ENCODE measurements at regions not wholly inside any gene's neighbourhood (a gene's known extent, or its start where the extent isn't known, plus 50 kb on each side); places are given as distances from the start of the nearest gene placed in this dataset.

DNA sequence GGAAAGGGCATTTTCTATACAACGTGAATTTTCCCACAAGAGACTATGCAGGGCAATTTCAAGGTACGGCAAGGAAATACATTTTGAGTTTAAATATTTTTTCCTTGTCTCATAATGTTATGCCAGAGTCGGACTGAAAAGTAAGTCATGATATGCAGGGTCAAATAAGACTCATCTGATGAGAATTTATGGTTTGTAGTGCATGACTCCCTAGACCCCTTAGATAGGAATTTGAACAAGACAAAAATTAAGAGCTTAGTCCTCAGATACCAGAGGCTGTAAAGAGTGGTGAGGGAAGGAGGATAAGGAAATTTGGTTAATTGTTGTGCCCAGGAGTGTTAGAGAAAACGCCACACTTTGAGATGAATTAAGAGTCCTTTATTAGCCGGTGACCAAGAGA is 616.6 kb downstream of the XPNPEP1 start:
- H2BK15ac ChIP-seq (ENCODE audit: low read length), result no peak overlapping the region
- H3K18ac ChIP-seq (ENCODE audit: extremely low read depth, low read length), result no peak overlapping the region
- 91% methylated on average over 5 of the region's 5 CpGs; no CpG with 5 or more reads in 1 of the 2 experiments for WGBS, 2 experiments (ENCODE audit: extremely low coverage in 1 of 2, insufficient coverage in 1 of 2, insufficient read length in 1 of 2, insufficient replicate concordance in 2 of 2, low coverage in 1 of 2, low lambda C conversion rate in 2 of 2, missing lambda C conversion rate in 1 of 2)
- no peak overlapping the region for H3K4me3 ChIP-seq (ENCODE audit: extremely low read depth in 1 of 4, insufficient read depth in 2 of 4, low read depth in 3 of 4, low read length in 4 of 4)
- H3K4me2 ChIP-seq (ENCODE audit: insufficient read depth in 1 of 2, low read depth in 2 of 2, low read length in 2 of 2), result no peak overlapping the region
- no peak overlapping the region for H2BK20ac ChIP-seq (ENCODE audit: low read length)
- H3K79me2 ChIP-seq (ENCODE audit: control insufficient read depth in 1 of 2, insufficient read depth in 2 of 2, low read length in 2 of 2), result no peaks in the 10 kb centered on the region
- no peak for FAIRE-seq
- ChIA-PET POLR2A (ENCODE audit: partially characterized antibody) (no interaction called here), CTCF (ENCODE audit: partially characterized antibody) (no interaction called here)
- H2AK5ac ChIP-seq (ENCODE audit: low read depth, low read length), result no peak overlapping the region
- no peak overlapping the region for H3K27ac ChIP-seq (ENCODE audit: low read depth, low read length)
- no peak overlapping the region for H2AFZ ChIP-seq (ENCODE audit: low read length)
- H4K91ac ChIP-seq (replicated peaks; ENCODE audit: insufficient read length, low read length), result no peak overlapping the region
- DNase-seq (ENCODE audit: low read depth in 1 of 2, low spot score in 2 of 2), result no peak
- H3K79me1 ChIP-seq (ENCODE audit: low read depth, low read length), result no peaks in the 10 kb centered on the region
- H3K23me2 ChIP-seq (ENCODE audit: low read depth, low read length), result no peaks in the 10 kb centered on the region
- H3K27me3 ChIP-seq (replicated peaks in 1 of 4; ENCODE audit: control insufficient read depth in 3 of 4, extremely low read depth in 1 of 4, insufficient read depth in 3 of 4, low read length in 3 of 4), result no peaks in the 10 kb centered on the region
- no peak overlapping the region for H3K14ac ChIP-seq (ENCODE audit: insufficient read length)
- H4K20me1 ChIP-seq (replicated peaks in 1 of 2; ENCODE audit: control insufficient read depth in 1 of 2, insufficient read depth in 2 of 2, low read length in 2 of 2), result no peaks in the 10 kb centered on the region
- H3K4ac ChIP-seq (replicated peaks; ENCODE audit: insufficient read length, low read depth, low read length), result no peak overlapping the region
- no peak overlapping the region for H3K23ac ChIP-seq (ENCODE audit: insufficient read length)
- TF ChIP-seq RNF2 (IDR thresholded peaks at IDR 0.05; ENCODE audit: borderline replicate concordance, low read depth, low read length, missing control alignments, poor library complexity, severe bottlenecking) (no peak), JUND (IDR thresholded peaks at IDR 0.05; ENCODE audit: low read length) (no peak), MAFK (IDR thresholded peaks at IDR 0.05; ENCODE audit: low read depth, low read length) (no peak), POLR2AphosphoS5 (IDR thresholded peaks at IDR 0.05; ENCODE audit: low read depth, low read length) (no peak), KDM1A (IDR thresholded peaks at IDR 0.05; ENCODE audit: borderline replicate concordance, low read length) (no peak), CHD1 (IDR thresholded peaks at IDR 0.05; ENCODE audit: low read depth, low read length) (no peak), HDAC6 (IDR thresholded peaks at IDR 0.05; ENCODE audit: low read depth, low read length) (no peak), SP2 (IDR thresholded peaks at IDR 0.05; ENCODE audit: low read length) (no peak), BCL11A (IDR thresholded peaks at IDR 0.05; ENCODE audit: low read depth in 2 of 2, low read length in 2 of 2) (no peak), EZH2 (IDR thresholded peaks at IDR 0.05; ENCODE audit: low read depth, low read length, severe bottlenecking) (no peak), E2F6 (IDR thresholded peaks at IDR 0.05) (no peak), YY1 (IDR thresholded peaks at IDR 0.05; ENCODE audit: low read depth, low read length) (no peak), SP4 (IDR thresholded peaks at IDR 0.05; ENCODE audit: low read length) (no peak), ASH2L (IDR thresholded peaks at IDR 0.05; ENCODE audit: low read length) (no peak), EGR1 (IDR thresholded peaks at IDR 0.05; ENCODE audit: borderline replicate concordance, low read depth, low read length) (no peak)
- no peak overlapping the region for H2BK12ac ChIP-seq (ENCODE audit: low read depth, low read length)
- no peak overlapping the region for H2BK5ac ChIP-seq (ENCODE audit: low read depth, low read length)
- H3K4me1 ChIP-seq (replicated peaks in 1 of 4; ENCODE audit: control insufficient read depth in 3 of 4, insufficient read depth in 4 of 4, low read length in 3 of 4), result no peaks in the 10 kb centered on the region
- H4K5ac ChIP-seq (ENCODE audit: insufficient read length, low read depth, low read length), result no peak overlapping the region
- H4K8ac ChIP-seq (ENCODE audit: extremely low read depth, insufficient read depth, low read length), result no peak overlapping the region
- no peak overlapping the region for H3K56ac ChIP-seq (replicated peaks; ENCODE audit: insufficient read length, low read depth, low read length)
- H3K9ac ChIP-seq (replicated peaks in 1 of 4; ENCODE audit: extremely low read depth in 1 of 4, low read depth in 3 of 4, low read length in 3 of 4), result no peak overlapping the region
- no peaks in the 10 kb centered on the region for H3K9me3 ChIP-seq (ENCODE audit: insufficient read depth in 2 of 2, low read depth in 1 of 2, low read length in 1 of 2)
- H3K36me3 ChIP-seq (ENCODE audit: control insufficient read depth in 2 of 4, insufficient read depth in 4 of 4, low read length in 3 of 4), result no peaks in the 10 kb centered on the region
- no peak overlapping the region for H2BK120ac ChIP-seq (replicated peaks; ENCODE audit: low read depth, low read length)
